ENCODE measurements at regions not wholly inside any gene's neighbourhood (a gene's known extent, or its start where the extent isn't known, plus 50 kb on each side); places are given as distances from the start of the nearest gene placed in this dataset.
"Not testable (repeated sequence)": the region's sequence is repeated elsewhere in the genome, so short reads cannot be mapped to it uniquely, and the experiment has no call there.

DNA sequence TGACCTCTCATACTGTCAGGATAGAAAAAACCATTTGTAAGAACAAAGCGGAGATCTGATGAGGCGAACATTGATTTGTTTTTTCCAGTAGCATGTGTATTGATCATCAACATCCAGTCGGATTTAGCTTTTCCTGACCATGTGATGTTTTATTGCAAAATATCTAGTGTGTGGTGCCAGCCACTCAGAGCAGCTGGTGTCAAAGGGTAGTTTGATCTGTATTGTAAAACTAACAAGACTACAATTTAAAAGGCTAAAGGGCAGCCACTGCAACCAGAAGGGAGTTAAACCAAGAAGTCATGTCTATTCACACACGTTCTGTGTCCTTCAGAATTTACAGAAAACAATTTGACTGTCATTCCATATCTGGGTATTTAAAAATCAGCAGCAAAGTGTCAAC is 719.0 kb upstream of the FRG1 start:
- DNase-seq, result no peak

- DNase-seq, result no peak
These were observed 711.9 kb upstream of the FRG1 start for GRCh38 chr4:189228726-189229125.

GRCh38 chr4:189232274-189232673 is 708.4 kb upstream of the FRG1 start:
- DNase-seq, result no peak

- DNase-seq, result not testable (repeated sequence)
These were observed 706.9 kb upstream of the FRG1 start for GRCh38 chr4:189233754-189234153.

DNA sequence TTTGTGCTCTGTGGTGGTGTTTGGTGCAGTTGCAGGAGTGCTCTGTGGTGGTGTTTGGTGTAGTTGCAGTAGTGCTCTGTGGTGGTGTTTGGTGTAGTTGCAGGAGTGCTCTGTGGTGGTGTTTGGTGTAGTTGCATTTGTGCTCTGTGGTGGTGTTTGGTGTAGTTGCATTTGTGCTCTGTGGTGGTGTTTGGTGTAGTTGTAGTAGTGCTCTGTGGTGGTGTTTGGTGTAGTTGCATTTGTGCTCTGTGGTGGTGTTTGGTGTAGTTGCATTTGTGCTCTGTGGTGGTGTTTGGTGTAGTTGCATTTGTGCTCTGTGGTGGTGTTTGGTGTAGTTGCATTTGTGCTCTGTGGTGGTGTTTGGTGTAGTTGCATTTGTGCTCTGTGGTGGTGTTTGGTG is 705.7 kb upstream of the FRG1 start:
- not testable (repeated sequence) for DNase-seq

GRCh38 chr4:189235599-189235998 is 705.1 kb upstream of the FRG1 start:
- DNase-seq, result no peak

GRCh38 chr4:189236321-189236720 is 704.4 kb upstream of the FRG1 start:
- DNase-seq, result not testable (repeated sequence)

- DNase-seq, result no peak
These were observed 703.3 kb upstream of the FRG1 start for GRCh38 chr4:189237340-189237739.

DNA sequence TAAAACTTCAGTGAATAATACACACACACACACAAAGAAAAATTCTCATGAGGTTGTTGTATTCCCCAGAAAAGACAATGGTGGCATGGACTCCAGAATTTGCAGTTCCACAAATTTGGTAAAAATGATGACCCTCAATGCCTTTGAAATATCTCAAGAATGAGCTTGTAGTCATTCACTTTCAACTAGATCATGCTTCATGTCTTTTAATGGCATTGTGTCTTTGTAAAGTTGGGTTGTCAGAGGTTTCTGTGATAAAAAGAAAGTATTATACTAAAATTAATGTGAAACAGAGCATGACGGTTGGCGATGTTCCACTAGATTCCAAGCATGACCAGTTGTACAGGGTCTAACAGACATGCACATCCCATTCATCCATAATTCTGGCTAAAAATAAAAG is 685.0 kb upstream of the FRG1 start:
- DNase-seq, result no peak

DNA sequence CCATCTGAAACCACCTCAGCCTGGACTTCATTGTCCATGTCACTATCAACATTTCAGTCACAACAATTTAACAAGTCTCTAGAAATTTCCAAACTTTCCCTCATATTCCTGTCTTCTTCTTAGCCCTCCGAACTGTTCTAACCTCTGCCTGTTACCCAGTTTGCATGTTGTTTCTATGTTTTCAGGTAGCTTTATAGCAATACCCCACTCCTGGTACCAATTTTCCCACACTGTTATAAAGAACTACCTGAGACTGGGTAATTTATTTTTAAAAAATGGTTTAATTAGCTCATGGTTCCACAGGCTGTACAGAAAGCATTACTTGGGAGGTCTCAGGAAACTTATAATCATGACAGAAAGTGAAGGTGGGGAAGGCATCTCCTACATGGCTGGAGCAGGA is 679.2 kb upstream of the FRG1 start:
- DNase-seq, result no peak

- no peak for DNase-seq
These were observed 675.2 kb upstream of the FRG1 start for GRCh38 chr4:189265515-189265914.

GRCh38 chr4:189267312-189267965 is 673.2 kb upstream of the FRG1 start:
- no peak for DNase-seq

DNA sequence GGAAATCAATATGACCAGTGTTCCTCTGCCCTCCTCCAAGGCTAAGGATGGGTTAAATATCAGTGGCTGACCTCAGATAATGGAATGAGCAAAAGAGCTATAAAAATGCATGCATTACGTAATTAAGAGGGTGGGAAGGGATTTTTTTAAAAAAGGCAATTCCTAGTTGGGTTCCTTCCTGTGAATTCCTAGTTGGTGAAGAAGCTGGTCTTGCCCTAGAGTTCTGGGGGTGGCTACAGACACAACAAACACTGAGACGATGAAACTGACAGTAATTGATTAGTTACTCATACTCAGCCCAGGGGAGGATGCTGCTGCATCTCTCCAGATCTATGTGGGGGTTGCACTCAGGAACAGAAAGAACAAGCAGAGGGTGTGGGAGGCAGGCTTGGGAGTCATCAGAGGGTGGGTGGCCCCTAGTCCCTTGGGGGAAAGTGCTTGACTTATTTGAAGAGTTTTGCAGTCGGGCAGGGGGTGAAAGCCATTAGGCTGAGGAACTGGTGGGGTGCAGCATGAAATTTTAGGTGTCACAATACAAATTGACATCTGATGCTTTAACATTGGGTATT is 662.0 kb upstream of the FRG1 start:
- DNase-seq, result no peak

GRCh38 chr4:189279188-189279587 is 661.5 kb upstream of the FRG1 start:
- no peak for DNase-seq

GRCh38 chr4:189285377-189285776 is 655.3 kb upstream of the FRG1 start:
- DNase-seq, result no peak

DNA sequence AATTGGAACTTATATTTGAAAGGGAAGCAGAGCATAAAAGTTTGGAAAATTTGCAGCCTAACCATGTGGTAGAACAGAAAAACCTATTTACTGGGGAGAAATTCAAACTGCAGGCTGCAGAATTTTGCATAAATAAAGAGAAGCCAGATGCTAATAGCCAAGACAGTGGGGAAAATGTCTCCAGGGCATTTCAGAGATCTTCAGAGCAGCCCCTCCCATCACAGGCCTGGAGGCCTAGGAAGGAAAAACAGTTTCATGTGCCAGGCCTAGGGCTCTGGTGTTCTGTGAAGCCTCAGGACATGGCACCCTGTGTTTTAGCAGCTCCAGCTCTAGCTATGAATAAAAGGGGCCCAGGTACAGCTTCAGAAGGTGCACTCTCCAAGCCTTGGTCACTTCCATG is 648.7 kb upstream of the FRG1 start:
- no peak for DNase-seq

GRCh38 chr4:189293459-189293858 is 647.2 kb upstream of the FRG1 start:
- DNase-seq, result no peak

DNA sequence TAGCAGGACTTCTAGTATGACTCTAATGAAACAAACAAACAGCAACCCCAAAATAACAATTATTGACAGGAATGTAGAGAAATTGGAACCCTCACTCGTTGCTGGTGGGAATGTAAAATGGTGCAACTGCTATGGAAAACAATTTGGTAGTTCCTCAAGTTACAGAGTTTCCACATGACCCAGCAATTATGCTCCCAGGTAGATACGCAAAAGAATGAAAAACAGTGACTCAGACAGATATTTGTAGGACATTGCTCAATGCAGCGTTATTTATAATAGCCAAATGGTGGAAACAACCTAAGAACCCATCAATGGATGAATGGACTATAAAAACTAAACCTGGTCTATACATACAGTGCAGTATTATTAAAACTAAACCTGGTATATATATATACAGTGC is 646.1 kb upstream of the FRG1 start:
- no peak for DNase-seq

DNA sequence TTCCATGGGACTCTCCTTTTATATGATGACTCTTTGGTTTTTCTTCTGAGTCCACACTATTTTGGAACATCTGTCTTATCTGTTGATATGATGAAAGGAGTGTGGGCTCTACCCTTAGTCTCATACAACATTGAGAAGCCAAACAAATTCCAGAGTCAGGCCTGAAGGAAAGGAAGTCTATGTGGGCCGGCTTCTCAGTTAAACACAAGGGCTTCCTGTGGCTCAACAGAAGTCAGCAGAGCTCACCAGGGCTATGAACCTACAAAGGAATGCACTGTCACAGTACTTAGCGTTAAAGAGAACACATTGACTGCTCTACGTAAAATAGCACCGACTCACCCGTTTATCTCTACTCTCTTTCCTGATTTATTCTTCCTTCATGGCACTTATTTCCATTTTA is 641.0 kb upstream of the FRG1 start:
- no peak for DNase-seq

GRCh38 chr4:189301692-189302091 is 639.0 kb upstream of the FRG1 start:
- DNase-seq, result no peak

- no peak for DNase-seq
These were observed 638.0 kb upstream of the FRG1 start for GRCh38 chr4:189302719-189303118.

- no peak for DNase-seq
These were observed 636.5 kb upstream of the FRG1 start for GRCh38 chr4:189304167-189304566.

DNA sequence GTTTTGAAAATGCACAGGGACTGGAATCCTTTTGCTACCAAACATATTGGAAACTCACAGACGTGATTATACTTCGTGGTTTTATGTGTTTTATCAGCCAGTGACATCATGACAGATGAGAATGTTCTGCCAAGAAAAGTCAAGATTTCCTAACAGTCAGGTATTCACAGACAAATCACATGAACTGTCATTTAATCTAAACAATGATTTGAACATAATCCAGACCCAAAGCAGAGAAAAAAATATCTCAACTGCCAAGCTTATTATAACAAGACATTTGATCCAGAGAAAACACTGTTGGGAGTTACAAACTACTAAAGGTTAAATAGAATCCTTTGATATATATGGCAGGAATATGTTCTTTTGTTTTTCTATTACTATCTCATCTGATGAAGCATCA is 635.9 kb upstream of the FRG1 start:
- DNase-seq, result no peak

GRCh38 chr4:189305500-189305899 is 635.2 kb upstream of the FRG1 start:
- DNase-seq, result no peak

DNA sequence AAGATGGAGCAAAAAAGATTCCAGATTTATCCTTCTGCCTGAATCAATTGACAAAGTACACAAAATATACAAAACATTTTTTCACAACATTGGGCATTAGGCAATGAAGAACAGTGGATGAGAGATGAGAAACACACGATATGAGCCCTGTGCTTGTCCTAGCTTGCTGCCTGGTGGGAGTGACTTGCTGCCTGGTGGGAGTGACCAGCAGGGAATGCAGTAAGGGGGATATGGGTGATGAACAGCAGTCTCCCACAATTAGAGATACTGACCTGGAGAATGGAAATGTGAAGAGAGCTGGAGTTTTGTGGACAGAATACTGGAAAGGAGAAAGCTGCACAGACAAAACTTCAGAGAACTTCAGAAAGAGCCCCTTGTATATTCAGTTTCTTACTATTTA is 629.4 kb upstream of the FRG1 start:
- DNase-seq, result no peak
